Stimulated activated CD8-positive, alpha-beta memory T cell treated with anti-CD3 and anti-CD28 coated beads, Interleukin-2, amount 100 ng/mL, for 48 hours (primary cell): ENCODE measurements at regions not wholly inside any gene's neighbourhood (a gene's known extent, or its start where the extent isn't known, plus 50 kb on each side); places are given as distances from the start of the nearest gene placed in this dataset.

ENCODE experiments used
- DNase-seq, 2 donors: peaks; one replicate each; pipeline ENCODE4 v3.0.0-alpha.2; 2020; ENCODE audit warnings: low read depth in 2 of 2

DNA sequence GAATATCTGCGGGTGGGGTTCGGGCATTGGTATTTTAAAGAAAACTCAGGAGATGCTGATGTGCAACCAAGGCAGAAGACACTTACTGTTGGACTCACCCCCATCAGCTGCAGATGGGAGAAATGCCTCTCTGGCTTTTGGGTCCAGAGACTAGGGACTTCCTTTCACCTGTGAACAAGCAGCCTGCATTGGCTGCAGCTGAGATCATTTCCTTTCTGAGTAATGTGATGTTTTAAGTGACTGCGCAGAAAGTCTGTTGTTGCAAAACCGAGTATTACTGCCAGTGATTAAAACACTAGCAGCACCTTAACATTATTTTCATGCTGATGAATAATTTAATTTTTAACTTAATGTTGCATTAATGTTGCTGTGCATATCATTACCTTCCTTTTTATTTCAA is 143.0 kb downstream of the TSN start:
- no peak for DNase-seq

DNA sequence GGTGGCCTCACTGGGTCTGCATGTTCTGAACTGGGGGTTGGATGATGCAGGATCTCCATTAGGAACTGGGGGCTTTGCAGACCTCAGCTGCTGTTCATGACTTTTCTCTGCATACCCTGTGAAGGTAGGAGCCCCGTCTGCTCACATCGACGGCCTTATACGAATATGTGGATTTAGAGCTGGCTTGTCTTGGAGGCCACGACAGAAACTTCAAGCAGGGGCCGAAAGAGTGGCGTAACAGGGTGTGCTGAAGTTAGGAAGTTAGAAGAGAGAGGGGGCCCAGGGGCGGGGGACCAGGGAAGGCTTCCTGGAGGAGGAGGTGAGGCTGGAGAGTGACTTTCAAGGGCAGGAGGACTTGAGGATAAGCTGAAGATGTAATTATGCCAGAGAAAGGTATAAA is 144.9 kb downstream of the TSN start:
- DNase-seq, result no peak

DNA sequence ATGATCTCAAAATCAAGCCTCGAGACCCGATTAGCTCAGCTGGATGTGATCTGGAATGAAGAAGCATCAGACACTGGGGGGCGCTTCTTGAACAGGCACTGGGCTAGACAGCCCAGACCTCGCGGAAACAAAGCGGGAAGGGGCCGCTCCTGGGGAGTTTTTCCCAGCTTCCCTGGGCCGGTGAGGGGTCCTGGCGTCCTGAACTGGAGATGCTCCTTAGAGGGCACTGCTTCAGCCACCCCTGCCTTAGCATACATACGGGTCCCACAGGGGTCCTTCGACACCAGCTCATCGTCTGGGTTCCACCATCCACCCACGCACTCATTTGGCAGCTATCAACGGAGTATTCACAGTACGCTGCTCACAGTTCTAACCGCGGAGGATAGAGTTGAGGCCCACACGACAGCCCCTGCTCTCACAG is 146.7 kb downstream of the TSN start:
- no peak for DNase-seq

DNA sequence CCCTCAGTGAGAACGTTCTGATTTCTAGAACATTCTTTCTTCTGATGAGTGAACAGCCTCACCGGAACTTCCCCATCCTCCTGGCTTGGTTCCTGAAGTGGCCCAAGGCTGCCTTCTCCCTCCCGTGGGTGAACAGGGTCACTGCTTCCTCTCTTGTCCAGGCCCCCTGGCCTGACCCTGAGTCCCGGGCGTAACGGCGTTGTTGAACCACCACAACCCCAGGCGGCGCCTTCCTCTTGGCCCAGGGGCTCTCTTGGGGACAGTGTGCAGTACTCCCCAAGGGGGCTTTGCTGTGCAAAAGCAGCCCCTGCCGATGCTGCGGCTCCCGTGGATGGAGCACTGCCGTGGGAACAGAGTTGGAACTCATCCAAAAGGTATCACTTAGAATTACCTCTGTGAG is 147.2 kb downstream of the TSN start:
- no peak for DNase-seq

DNA sequence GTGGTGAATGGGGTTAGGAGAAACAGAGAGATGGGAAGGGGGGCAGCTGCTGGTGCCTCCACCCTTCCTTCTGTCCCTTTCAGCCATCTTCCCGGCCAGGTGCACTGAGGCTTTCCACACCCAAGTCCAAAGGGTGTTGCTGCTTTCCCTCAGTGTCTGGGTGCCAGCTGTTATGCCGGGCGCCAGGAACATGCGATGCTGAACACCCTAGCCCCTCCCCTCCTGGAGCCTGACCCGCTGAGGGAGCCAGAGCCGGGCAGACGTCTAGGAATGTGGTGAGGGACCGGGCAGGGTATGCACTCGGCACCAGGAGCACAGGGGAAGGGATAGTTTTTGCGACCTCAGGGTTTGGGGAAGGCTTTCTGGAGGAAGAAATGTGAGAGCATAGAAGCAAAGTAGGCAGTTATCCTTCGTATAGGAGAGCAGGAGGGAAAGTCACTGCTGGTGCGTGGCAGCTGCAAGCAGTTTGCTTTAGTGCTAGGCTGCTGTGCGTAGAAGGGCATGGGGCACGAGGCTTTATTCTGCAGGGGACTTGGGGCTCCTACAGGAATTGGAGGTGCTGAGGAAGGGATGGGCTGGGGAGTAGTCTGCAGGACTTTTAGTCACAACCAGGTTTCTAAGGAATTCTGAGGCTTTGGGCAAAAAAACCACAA is 147.7 kb downstream of the TSN start:
- no peak for DNase-seq

DNA sequence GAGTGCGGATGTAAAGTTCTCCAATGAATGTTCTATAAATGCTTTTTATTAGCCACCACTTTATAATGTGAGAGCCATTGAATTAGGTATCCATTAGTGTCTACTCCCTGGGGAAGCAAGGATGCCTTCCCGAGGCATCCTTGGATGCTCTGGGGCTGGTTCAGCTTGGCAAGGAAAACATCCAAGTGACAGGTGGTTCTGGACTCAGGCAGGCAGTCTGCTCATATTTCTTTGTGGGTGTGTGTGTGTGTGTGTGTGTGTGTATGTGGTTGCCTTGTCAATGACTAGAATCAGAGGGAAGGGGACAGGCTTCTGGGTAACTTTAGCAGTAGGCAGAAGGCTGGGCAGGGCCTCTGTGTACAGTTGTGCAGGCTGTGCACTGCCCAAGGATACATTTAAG is 149.2 kb downstream of the TSN start:
- DNase-seq, result no peak

DNA sequence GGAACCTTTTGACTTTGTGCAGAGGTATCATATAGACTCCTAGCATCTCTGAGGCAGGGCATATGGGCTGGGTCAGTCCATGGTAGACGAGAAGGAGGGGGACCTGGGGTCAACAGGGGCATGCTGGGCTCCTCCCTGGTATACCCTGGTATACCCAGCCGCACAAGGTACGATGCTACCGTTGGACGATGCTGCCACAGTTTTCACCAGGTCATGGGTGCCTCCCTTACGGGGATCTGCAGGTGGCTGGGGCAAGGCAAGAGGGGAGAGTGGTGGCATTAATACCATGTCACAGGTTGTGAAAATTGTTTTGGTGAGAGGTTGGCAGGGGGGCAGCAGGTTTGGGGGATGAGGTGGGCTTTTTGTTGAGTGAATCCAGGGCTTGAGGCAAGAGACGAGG is 149.8 kb downstream of the TSN start:
- no peak for DNase-seq

DNA sequence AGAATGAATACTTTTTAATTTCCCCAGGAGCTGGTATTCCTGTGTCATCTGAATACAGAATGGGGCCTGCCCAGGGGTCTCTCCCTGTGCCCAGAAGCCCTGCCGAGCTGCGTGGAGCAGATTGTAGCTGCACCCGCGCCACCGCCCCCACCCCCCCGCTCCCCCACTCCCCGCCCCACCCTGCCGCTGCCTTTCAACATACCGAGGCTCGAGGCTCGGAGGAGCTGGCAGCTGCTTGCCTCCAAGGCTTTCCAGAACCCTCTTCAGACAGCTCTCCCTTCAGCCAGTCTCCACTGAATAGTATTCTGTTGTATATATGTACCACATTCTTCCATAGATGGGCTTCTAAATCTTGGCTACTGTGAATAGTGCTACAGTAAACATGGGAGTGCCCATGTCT is 150.7 kb downstream of the TSN start:
- no peak for DNase-seq

DNA sequence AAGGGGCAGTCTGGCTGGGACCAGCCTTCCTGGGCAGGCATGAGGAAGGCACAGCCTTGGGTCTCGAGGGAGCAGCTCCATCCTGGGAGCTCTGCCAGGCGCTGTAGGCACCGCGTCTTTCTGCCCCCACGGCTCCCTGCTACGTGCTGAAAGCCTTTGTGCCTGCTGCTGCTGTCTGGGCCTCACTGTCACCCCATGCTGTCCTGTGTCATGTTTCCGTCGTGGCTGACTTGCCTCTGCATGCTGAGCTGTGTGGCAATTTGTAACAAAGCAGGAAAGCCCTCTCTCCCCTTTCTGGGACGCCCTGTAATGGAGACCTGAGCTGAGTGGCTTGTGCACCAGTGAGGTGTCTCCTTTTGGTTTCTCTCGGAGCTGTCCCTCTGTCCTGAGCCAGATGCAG is 152.5 kb downstream of the TSN start:
- no peak for DNase-seq

DNA sequence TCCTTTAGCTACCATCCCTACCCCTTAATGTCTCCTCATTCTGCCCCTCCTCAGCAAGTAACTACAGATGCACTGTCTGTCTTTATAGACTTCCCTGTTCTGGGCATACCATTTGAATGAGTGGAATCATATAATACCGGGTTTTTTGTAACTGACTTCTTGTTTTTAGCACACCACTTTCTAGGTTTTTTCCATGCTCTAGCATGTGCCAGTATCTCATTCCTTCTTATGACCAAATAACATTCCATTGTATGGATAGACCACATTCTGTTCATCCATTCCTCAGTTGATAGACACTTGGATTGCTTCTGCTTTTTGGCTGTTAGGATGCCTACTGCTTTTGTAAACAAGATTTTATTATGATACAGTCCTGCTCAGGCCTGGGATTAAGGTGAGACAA is 154.7 kb downstream of the TSN start:
- no peak for DNase-seq

DNA sequence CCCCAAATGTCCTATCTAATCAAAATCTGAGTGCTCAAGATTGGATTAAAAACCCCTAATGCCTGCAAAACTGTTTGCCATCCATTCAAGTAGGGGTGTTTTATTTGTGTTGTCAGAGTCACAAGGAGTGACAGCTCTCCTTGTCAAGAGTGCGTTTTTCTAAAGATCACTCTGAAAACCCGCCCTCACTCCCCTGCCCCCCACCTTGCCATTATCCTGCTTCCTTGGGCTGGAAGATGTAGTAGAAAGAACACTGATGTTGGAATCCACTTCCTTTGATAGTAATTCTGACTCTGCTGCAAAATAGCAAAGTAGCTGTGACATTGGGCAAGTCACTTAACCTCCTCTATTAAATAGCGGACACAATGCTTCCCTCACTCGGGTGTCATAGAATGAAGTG is 155.6 kb downstream of the TSN start:
- DNase-seq, result no peak

DNA sequence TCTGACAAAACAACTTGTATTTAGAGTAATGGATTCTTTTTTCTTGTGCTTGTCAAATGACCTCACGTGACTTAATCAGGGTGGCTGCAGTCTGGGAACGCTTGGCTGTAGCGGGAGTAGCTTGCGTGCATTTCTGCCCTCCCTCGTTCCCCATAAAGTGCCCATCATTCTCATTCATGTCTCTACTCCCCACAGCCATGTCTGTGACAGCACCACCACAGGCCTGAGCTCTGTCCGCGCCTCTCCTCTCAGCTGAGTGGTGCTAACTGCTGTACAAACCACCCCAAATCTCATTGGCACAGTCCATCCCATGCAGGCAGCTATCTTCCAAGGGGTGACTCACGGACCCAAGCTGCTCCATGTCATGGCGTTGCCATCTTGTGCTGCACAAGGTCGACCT is 161.7 kb downstream of the TSN start:
- no peak for DNase-seq

DNA sequence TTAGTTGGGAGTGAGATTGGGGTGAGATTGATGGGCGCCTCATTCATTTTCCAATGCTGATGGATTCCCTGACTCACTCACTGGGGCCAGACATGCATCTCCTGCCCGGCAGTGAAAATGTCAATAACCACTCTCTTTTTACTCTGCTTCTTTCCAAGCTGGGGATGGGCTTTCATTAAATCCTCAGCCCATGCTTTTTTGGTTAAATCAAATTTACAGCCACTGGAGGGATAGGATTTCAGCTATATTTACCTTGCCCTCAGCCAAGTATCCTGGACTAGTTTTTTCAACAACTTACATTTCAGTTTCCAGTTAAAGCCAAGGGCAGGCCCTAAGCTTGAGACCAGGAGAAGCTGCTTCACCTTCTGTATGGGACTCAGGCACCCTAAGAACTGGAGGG is 162.8 kb downstream of the TSN start:
- no peak for DNase-seq

DNA sequence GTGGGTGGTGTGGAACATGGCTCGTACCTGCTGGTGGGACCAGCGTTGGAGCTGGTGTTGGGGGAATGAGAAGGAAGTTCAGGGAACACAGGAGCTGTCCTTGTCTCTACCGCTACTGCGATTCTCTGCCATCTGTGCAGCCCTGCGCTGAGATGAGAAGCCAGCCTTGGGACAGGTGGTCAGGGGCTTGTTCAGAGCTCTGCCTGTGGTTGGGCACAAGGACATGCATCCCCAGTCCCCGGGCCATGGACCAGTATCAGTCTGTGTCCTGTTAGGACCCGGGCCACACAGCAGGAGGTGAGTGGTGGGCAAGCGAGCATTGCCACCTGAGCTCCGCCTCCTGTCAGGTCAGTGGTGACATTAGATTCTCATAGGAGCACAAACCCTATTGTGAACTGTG is 164.4 kb downstream of the TSN start:
- DNase-seq, result no peak

DNA sequence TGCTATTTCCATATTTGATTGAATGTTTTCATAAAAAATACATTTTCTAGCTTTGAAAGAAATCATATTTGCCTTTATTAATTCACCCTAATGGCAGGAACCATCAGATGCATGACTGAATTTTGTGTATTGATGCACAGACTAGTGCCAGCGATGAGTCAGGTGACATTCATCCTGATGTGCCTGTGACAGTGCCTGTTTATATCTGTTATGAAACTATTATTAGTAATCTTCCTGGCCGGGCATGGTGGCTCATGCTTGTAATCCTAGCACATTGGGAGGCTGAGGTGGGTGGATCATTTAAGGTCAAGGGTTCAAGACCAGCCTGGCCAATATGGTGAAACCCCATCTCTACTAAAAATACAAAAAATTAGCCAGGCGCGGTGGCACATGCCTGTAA is 170.0 kb downstream of the TSN start:
- DNase-seq, result no peak

DNA sequence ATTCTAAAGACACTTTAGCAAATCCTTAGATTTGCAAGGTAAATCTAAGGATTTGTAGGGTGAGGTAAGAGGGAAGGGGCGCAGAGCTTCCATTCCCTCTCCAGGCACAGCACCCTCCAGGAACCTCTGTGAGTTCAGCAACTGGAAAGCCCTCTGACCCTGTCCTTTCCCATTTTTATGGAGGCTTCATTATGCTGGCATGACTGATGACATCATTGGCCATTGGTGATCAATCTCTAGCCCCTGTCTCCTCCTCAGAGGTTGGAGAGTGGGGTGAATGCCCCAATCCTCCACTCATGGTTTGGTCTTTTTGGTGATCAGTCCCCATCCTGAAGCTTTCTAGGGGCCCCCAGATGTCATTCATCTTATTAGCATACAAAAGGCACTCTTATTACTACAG is 187.8 kb downstream of the TSN start:
- DNase-seq, result no peak

DNA sequence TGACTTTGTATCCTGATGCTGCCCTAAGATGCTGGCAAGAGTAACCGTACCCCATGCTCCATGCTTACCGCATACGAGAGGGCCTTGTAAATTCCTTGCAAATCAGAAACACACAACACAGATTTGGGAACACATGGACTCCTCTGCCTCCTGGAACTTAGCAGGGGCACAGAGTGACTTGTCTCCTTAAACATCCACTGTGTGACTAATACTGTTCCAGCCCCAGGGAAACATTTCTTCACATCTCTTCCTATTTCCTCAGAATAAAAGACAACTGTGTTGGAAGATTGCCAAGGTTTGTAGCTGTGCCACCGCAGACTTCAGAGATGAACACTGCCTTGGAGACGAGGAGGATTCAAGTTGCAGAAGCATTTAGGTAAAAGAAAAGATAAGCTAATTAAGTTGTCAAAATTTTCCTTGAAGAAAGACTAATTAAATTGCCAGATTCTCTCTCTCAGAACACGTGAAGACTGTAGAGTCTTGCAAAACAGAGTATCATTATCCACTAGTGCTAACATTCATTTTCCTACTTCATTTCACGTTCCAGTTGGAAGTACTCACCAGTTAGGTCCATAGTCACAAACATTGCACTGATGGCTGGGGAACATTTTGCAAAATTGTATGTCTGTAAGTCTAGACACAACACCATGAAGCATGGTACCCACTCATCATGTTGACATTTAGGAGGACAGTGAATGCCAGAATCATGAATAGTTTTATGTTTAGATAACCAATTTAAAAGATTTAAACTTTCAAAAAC is 188.8 kb downstream of the TSN start:
- no peak for DNase-seq

DNA sequence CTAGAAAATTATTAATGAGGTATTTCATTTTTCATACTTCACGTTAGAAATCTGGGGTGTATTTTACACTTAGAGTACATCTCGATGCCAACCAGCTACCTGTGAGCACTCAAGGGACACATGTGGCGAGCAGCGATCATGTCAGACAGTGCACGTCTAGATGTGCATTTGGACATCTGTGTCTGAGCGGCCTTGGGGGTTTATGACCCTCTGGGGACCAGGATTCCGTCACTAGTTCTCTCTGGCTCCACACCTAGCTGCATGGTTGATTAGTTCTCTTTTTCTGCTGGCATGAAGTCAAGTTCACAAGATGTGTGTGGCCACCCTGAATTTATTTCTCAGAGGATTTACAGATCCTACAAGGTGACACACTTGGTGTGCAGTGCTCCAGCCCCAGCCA is 192.2 kb downstream of the TSN start:
- DNase-seq, result no peak

DNA sequence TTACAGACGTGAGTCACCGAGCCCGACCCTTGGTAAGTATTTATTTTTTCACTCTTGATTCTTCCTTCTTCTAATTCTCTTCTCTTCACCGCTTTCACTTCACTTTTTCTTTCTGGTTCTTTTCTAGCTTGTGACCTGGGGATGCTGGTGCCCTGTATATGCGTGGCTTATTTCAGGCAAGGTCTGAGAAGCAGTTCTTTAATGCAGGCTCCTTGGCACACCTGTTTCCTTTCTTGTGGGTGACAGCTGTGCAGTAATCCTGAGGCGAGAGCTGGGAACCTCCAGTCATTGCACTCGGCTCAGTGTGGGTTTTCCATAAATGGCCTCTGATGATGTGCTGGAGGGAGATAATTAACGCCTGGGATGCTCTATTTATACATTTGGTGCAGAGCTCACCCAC is 193.8 kb downstream of the TSN start:
- no peak for DNase-seq

DNA sequence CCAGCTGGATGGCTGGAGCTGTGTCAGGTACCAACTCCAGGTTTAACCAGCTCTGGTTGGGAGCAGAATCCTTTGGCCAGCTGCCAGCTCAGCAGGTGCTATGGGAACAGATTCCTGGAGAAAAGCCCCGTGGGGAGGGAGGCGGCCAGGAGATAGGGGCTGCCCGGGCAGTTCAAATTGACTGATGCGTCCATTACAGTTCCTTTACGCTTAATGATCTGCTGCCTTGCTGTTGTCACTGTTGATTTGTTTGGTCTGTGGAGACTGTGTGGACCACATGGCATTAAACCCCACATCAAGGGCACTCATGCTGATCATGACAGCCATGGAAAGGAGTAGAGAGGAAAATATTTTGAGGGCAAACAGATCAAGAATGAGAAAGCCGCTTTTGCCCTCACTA is 200.0 kb downstream of the TSN start:
- DNase-seq, result no peak

DNA sequence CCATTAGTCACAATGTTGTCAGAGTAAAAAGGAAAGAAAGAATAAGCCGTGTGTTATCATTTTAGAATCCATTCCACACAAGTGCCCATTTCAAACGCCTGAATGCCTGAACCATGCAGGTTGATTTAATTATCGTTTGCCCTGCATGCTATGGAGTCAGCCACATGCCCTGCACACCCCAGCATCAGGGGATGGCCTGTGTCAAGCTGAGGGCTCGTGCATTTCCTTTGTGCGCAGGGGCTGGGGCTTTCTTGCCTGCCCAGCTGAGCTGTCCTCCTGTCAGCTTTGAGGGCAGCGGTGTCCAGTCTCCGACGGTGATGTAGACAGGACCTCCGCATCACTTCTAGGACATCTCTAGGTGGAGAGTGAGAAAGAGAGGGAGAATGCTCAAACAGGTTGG is 200.4 kb downstream of the TSN start:
- DNase-seq, result no peak

DNA sequence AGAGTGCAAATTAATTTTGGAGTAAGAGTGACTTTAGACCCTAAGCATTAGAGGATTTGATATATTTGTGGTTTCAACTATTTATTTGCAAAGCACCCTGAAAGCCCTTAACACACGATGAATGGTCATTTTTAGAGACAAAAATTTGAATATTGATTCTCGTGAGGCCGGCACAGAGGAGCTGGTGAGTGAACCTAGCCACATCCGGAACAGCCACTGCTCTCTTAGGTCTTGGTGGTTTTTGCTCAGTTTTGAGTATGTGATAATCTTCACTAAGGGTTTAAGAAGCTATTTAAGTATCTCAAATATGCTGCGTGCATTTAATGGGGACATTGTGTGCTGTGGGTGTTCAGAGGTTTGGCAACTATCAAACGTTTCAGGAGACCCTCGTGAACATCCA is 204.8 kb downstream of the TSN start:
- no peak for DNase-seq

DNA sequence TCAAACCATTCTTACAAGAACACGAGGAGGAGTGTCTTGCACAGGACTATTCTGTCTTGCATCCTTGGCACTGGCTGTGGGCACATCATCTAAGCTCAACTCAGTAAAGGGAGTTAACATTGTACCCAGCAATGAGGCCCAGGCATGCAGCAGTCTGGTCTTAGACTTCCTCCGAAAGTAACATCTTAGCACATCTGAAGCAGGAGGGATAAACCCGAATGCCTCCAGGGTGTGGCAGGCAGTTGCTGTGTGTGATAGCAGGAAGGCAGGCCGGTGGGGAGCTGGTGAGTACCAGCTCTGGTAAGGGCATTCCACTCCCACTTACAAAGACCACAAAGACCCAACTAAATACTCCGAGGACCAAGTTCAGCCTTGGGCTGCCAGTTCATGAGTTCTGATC is 206.3 kb downstream of the TSN start:
- no peak for DNase-seq

DNA sequence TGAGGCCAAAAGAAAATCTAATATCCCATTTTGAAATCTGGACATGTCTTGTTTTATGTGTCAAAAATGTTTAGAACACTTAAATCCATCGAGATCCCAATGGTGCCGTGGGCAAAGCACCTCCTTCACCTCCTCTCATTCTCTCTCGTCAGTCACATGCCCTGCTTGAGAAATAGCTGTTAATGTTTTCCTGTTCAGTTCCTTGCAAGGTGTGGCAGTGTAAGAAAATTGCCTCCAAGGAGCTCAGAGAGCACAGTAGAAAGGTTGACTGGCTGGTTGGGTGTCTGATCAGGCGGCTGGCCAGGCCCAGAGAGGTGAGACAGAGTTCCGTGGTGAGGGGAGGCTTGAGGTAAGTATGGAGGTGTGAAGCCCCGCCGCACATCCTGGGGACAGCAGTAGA is 210.2 kb downstream of the TSN start:
- no peak for DNase-seq
